Keratinocyte (primary cell): ENCODE measurements at regions not wholly inside any gene's neighbourhood (a gene's known extent, or its start where the extent isn't known, plus 50 kb on each side); places are given as distances from the start of the nearest gene placed in this dataset.

Source experiments
- DNase-seq: peaks from one replicate; pipeline ENCODE4 v3.0.0-alpha.2; 2011; ENCODE audit warnings: low read depth, missing footprints, low spot score
- FAIRE-seq: peaks from 2 replicates; lab custom pipeline; 2011; peaks lifted over from hg19 to GRCh38; lab: Jason Lieb, UNC
- H2AFZ ChIP-seq: 2 replicates; pipeline ENCODE4 v1.6.0; 2012; ENCODE audit warnings: low read length, control low read depth, inconsistent platforms; ENCODE audit not compliant: control insufficient read depth
- H3K27ac ChIP-seq: 2 replicates; pipeline ENCODE4 v1.5.1; 2011; ENCODE audit warnings: low read length; ENCODE audit not compliant: control insufficient read depth, insufficient read depth
- H3K27me3 ChIP-seq: 3 replicates; pipeline ENCODE4 v1.6.0; 2011; ENCODE audit warnings: low read length; ENCODE audit not compliant: control insufficient read depth, insufficient read depth; ENCODE audit errors: extremely low read depth
- H3K36me3 ChIP-seq, 2 experiments: 2 replicates in 1 of 2; 3 replicates in 1 of 2; pipeline ENCODE4 v1.5.1; 2011; ENCODE audit warnings: low read length in 2 of 2, mild to moderate bottlenecking in 1 of 2; ENCODE audit not compliant: control insufficient read depth in 2 of 2, insufficient read depth in 2 of 2; ENCODE audit errors: extremely low read depth in 1 of 2
- H3K4me1 ChIP-seq: 3 replicates; pipeline ENCODE4 v1.5.1; 2011; ENCODE audit warnings: low read length; ENCODE audit not compliant: control insufficient read depth, insufficient read depth; ENCODE audit errors: extremely low read depth
- H3K4me2 ChIP-seq: 3 replicates; pipeline ENCODE4 v1.6.0; 2011; ENCODE audit warnings: low read depth, low read length; ENCODE audit not compliant: control insufficient read depth, insufficient read depth; ENCODE audit errors: extremely low read depth
- H3K4me3 ChIP-seq, 3 experiments: fragments of 200-600 bp in 1 of 3; sonication (generic) in 1 of 3; 2 replicates in 2 of 3; 3 replicates in 1 of 3; pipeline ENCODE4 v1.5.1; 2011 to 2016; ENCODE audit warnings: low read length in 3 of 3, mild to moderate bottlenecking in 3 of 3, control low read depth in 2 of 3, inconsistent platforms in 1 of 3, low read depth in 1 of 3, mixed read lengths in 1 of 3, mixed run types in 1 of 3, moderate library complexity in 1 of 3; ENCODE audit not compliant: control insufficient read depth in 2 of 3, insufficient read depth in 2 of 3; ENCODE audit errors: extremely low read depth in 1 of 3
- H3K79me2 ChIP-seq: 2 replicates; pipeline ENCODE4 v1.6.0; 2012; ENCODE audit warnings: low read length; ENCODE audit not compliant: control insufficient read depth, insufficient read depth
- H3K9ac ChIP-seq: 3 replicates; pipeline ENCODE4 v1.6.0; 2011; ENCODE audit warnings: low read length; ENCODE audit not compliant: control insufficient read depth, insufficient read depth; ENCODE audit errors: extremely low read depth
- H3K9me1 ChIP-seq: 3 replicates; pipeline ENCODE4 v1.6.0; 2011; ENCODE audit warnings: low read length; ENCODE audit not compliant: control insufficient read depth, insufficient read depth; ENCODE audit errors: extremely low read depth
- H3K9me3 ChIP-seq: 2 replicates; pipeline ENCODE4 v1.5.1; 2012; ENCODE audit warnings: low read depth, low read length; ENCODE audit not compliant: control insufficient read depth
- H4K20me1 ChIP-seq: 3 replicates; pipeline ENCODE4 v1.6.0; 2011; ENCODE audit warnings: low read length; ENCODE audit not compliant: control insufficient read depth, insufficient read depth; ENCODE audit errors: extremely low read depth
- EZH2 ChIP-seq: IDR thresholded peaks from one replicate; pipeline ENCODE4 v1.6.1; 2012; ENCODE audit warnings: inconsistent platforms, mild to moderate bottlenecking, low read length, moderate library complexity
- dilution Hi-C: fragments of 300-500 bp; cut with MboI; formaldehyde crosslinking; loops from one replicate; pipeline ENCODE4 v1.7.0; 2020; ENCODE audit warnings: low sequenced_read_pairs; ENCODE audit not compliant: extremely low pct_ligation_motif_present
- TF ChIP-seq, protein P1 (sequence below), 3 experiments: IDR thresholded peaks in 1 of 3; conservative IDR thresholded peaks in 1 of 3; optimal IDR thresholded peaks in 1 of 3; 2 replicates in 2 of 3; 3 replicates in 1 of 3; pipeline versions ENCODE3 to v1.5.1; 2011; ENCODE audit warnings: low read length in 3 of 3, mild to moderate bottlenecking in 3 of 3, moderate library complexity in 2 of 3, control low read depth in 1 of 3, inconsistent platforms in 1 of 3; ENCODE audit not compliant: insufficient read depth in 2 of 3; ENCODE audit errors: extremely low read depth in 1 of 3

DNA sequence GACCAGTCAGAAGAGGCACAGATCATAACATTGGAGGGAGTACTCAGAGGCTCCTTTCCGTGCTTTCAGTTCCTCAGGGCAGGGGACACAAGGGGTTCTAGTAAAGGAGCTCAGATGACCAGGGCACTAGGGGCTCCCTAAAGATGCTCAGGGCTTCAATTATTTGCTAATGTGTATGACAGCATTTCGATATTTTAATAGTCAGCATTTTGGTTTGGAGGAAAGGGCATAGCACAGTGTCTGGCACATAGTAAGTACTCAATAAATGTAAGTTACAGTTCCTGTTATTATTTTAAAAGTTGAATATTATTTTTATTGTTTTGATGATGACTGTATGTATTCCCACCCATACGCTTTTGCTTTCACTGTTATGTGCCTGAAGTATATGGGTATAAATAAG is 260.0 kb downstream of the REEP3 start:
- H3K9me3 ChIP-seq: no peaks in the 10 kb centered on the region
- H3K9ac ChIP-seq: no peak overlapping the region
- dilution Hi-C loops: no loop called here
- no peak for DNase-seq
- FAIRE-seq: no peak
- H3K27me3 ChIP-seq: no peaks in the 10 kb centered on the region
- H3K27ac ChIP-seq: no peak overlapping the region
- no peak overlapping the region for H2AFZ ChIP-seq
- H3K4me1 ChIP-seq: no peaks in the 10 kb centered on the region
- no peak overlapping the region for H3K4me2 ChIP-seq
- no peak overlapping the region for H3K4me3 ChIP-seq
- no peaks in the 10 kb centered on the region for H3K36me3 ChIP-seq
- no peaks in the 10 kb centered on the region for H3K79me2 ChIP-seq
- no peaks in the 10 kb centered on the region for H4K20me1 ChIP-seq
- TF ChIP-seq, protein P1, sequence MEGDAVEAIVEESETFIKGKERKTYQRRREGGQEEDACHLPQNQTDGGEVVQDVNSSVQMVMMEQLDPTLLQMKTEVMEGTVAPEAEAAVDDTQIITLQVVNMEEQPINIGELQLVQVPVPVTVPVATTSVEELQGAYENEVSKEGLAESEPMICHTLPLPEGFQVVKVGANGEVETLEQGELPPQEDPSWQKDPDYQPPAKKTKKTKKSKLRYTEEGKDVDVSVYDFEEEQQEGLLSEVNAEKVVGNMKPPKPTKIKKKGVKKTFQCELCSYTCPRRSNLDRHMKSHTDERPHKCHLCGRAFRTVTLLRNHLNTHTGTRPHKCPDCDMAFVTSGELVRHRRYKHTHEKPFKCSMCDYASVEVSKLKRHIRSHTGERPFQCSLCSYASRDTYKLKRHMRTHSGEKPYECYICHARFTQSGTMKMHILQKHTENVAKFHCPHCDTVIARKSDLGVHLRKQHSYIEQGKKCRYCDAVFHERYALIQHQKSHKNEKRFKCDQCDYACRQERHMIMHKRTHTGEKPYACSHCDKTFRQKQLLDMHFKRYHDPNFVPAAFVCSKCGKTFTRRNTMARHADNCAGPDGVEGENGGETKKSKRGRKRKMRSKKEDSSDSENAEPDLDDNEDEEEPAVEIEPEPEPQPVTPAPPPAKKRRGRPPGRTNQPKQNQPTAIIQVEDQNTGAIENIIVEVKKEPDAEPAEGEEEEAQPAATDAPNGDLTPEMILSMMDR (optimal IDR thresholded peaks at IDR 0.05 in 1 of 3, IDR thresholded peaks at IDR 0.05 in 1 of 3, conservative IDR thresholded peaks at IDR 0.05 in 1 of 3; ENCODE audit: extremely low read depth in 1 of 3, insufficient read depth in 2 of 3, low read length in 3 of 3): no peak
- no peak for TF ChIP-seq EZH2
- no peaks in the 10 kb centered on the region for H3K9me1 ChIP-seq

- DNase-seq (no peak), FAIRE-seq (no peak)
- Histone ChIP-seq H3K4me1 (no peaks in the 10 kb centered on the region), H3K9me1 (no peaks in the 10 kb centered on the region), H3K9me3 (no peaks in the 10 kb centered on the region), H3K4me3 (no peak overlapping the region), H3K36me3 (no peaks in the 10 kb centered on the region), H3K79me2 (no peaks in the 10 kb centered on the region), H4K20me1 (no peaks in the 10 kb centered on the region), H3K9ac (no peak overlapping the region), H2AFZ (no peak overlapping the region), H3K27ac (no peak overlapping the region), H3K4me2 (no peak overlapping the region), H3K27me3 (no peaks in the 10 kb centered on the region)
- dilution Hi-C loops: no loop called here
- TF ChIP-seq, protein P1 (optimal IDR thresholded peaks at IDR 0.05 in 1 of 3, IDR thresholded peaks at IDR 0.05 in 1 of 3, conservative IDR thresholded peaks at IDR 0.05 in 1 of 3; ENCODE audit: extremely low read depth in 1 of 3, insufficient read depth in 2 of 3, low read length in 3 of 3): no peak
- TF ChIP-seq EZH2: no peak
Measured at GRCh38 chr10:63783882-63784281, 262.7 kb downstream of the REEP3 start.
